ENCODE measurements at regions not wholly inside any gene's neighbourhood (a gene's known extent, or its start where the extent isn't known, plus 50 kb on each side); places are given as distances from the start of the nearest gene placed in this dataset.

DNA sequence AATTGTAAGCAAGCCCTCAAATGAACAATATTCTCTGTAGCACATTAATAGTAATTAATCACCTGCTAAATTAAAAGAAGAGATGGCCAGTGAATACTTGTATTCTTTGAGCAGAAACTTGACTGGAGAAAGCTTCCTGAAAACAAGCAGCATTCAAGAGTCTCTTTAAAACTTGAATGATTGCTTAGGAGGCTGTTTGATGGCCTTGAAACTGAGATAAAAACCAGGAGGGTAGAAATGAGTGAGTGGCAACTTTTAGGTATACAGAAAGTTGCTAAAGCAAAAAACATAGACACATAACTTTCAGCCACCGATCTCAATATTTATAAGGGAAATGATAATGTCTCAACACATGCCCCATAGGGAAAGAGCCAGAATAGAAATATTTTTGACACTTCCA is 234.8 kb upstream of the FMN2 start:
- no peaks in the 10 kb centered on the region for H3K9me3 ChIP-seq (ENCODE audit: control insufficient read depth in 1 of 2, insufficient read depth in 1 of 2, low read length in 2 of 2)
- H3K4me3 ChIP-seq (ENCODE audit: low read length), result no peak overlapping the region
- no peak for DNase-seq
- ChIA-PET CTCF (no interaction called here), POLR2A (no interaction called here)
- Mint-ChIP-seq H3K9me3 (peaks cover 4% of the 10 kb centered on the region), H3K4me1 (ENCODE audit: low read depth) (no peaks in the 10 kb centered on the region), H3K27me3 (no peaks in the 10 kb centered on the region), H3K36me3 (ENCODE audit: low read depth) (no peaks in the 10 kb centered on the region), H3K4me3 (no peak overlapping the region), H3K27ac (no peak overlapping the region)
- H3K27ac ChIP-seq (ENCODE audit: low read depth in 1 of 2, low read length in 2 of 2), result no peak overlapping the region
- H3K36me3 ChIP-seq (ENCODE audit: insufficient read depth, low read length), result no peaks in the 10 kb centered on the region
- H3K4me1 ChIP-seq (ENCODE audit: insufficient read depth, low read length), result no peaks in the 10 kb centered on the region
- TF ChIP-seq, protein P1, sequence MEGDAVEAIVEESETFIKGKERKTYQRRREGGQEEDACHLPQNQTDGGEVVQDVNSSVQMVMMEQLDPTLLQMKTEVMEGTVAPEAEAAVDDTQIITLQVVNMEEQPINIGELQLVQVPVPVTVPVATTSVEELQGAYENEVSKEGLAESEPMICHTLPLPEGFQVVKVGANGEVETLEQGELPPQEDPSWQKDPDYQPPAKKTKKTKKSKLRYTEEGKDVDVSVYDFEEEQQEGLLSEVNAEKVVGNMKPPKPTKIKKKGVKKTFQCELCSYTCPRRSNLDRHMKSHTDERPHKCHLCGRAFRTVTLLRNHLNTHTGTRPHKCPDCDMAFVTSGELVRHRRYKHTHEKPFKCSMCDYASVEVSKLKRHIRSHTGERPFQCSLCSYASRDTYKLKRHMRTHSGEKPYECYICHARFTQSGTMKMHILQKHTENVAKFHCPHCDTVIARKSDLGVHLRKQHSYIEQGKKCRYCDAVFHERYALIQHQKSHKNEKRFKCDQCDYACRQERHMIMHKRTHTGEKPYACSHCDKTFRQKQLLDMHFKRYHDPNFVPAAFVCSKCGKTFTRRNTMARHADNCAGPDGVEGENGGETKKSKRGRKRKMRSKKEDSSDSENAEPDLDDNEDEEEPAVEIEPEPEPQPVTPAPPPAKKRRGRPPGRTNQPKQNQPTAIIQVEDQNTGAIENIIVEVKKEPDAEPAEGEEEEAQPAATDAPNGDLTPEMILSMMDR (IDR thresholded peaks at IDR 0.05), result no peak
- ATAC-seq (ENCODE audit: poor library complexity), result no peak
- intact Hi-C loops (cut with DNase I, micrococcal nuclease), result no loop called here
- H3K27me3 ChIP-seq (ENCODE audit: control insufficient read depth in 1 of 2, insufficient read depth in 2 of 2, low read length in 2 of 2), result no peaks in the 10 kb centered on the region

DNA sequence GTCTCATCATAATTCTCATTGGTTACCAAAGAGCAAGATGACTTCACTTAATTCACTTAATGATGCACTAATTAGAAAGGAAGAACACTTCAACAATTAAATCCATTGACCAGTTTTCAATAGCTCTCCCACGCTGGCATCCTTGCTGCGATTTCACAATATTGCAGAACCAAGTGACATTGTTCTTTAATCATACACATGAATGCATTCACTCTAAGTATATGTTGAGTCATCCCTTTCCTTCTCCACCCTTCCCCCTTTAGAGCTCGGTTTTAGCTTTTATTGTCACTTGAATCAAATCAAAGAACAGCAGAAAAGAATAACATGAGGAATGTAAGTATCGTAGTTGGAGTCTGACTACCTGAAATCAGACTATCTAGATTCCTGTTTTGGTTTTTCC is 233.6 kb upstream of the FMN2 start:
- no peaks in the 10 kb centered on the region for H3K9me3 ChIP-seq (ENCODE audit: control insufficient read depth in 1 of 2, insufficient read depth in 1 of 2, low read length in 2 of 2)
- Mint-ChIP-seq H3K4me3 (no peak overlapping the region), H3K9me3 (peaks cover 4% of the 10 kb centered on the region), H3K4me1 (ENCODE audit: low read depth) (no peaks in the 10 kb centered on the region), H3K36me3 (ENCODE audit: low read depth) (no peaks in the 10 kb centered on the region), H3K27ac (no peak overlapping the region), H3K27me3 (no peaks in the 10 kb centered on the region)
- no peak overlapping the region for H3K4me3 ChIP-seq (ENCODE audit: low read length)
- CTCF ChIA-PET, result no interaction called here
- no peaks in the 10 kb centered on the region for H3K4me1 ChIP-seq (ENCODE audit: insufficient read depth, low read length)
- no peaks in the 10 kb centered on the region for H3K36me3 ChIP-seq (ENCODE audit: insufficient read depth, low read length)
- H3K27me3 ChIP-seq (ENCODE audit: control insufficient read depth in 1 of 2, insufficient read depth in 2 of 2, low read length in 2 of 2), result no peaks in the 10 kb centered on the region
- ATAC-seq (ENCODE audit: poor library complexity) (no peak), DNase-seq (peak in 2 of 14 experiments; percentile 25 to 38)
- POLR2A ChIA-PET, result no interaction called here
- TF ChIP-seq, protein P1 (IDR thresholded peaks at IDR 0.05), result no peak
- intact Hi-C loops (cut with DNase I, micrococcal nuclease), result no loop called here
- H3K27ac ChIP-seq (ENCODE audit: low read depth in 1 of 2, low read length in 2 of 2), result no peak overlapping the region

DNA sequence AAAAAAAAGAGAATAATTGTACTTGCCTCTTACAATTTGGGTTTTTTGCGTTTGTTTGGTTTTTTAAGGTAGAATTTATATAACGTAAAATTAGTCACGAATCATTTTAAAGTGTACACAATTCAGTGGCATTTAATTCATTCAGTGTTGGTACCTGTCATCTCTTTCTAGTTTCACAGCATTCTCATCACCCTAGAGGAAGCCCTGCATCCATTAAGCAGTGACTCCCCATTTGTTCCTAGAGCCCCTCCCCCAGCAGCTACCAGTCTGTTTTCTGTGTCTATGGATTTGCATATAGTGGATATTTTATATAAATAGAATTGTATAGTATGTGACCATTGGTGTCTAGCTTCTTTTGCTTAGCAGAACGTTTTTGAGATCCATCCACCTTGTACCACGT is 233.2 kb upstream of the FMN2 start:
- H3K27me3 Mint-ChIP-seq, result no peaks in the 10 kb centered on the region
- H3K4me1 ChIP-seq (ENCODE audit: insufficient read depth, low read length), result no peaks in the 10 kb centered on the region
- no peak for ATAC-seq (ENCODE audit: poor library complexity)
- peaks cover 4% of the 10 kb centered on the region for H3K9me3 Mint-ChIP-seq
- H3K27me3 ChIP-seq (ENCODE audit: control insufficient read depth in 1 of 2, insufficient read depth in 2 of 2, low read length in 2 of 2), result no peaks in the 10 kb centered on the region
- DNase-seq, result no peak
- H3K36me3 ChIP-seq (ENCODE audit: insufficient read depth, low read length), result no peaks in the 10 kb centered on the region
- H3K4me3 ChIP-seq (ENCODE audit: low read length), result no peak overlapping the region
- no peaks in the 10 kb centered on the region for H3K4me1 Mint-ChIP-seq (ENCODE audit: low read depth)
- no peak overlapping the region for H3K4me3 Mint-ChIP-seq
- CTCF ChIA-PET, result no interaction called here
- H3K27ac ChIP-seq (ENCODE audit: low read depth in 1 of 2, low read length in 2 of 2), result no peak overlapping the region
- H3K9me3 ChIP-seq (ENCODE audit: control insufficient read depth in 1 of 2, insufficient read depth in 1 of 2, low read length in 2 of 2), result no peaks in the 10 kb centered on the region
- H3K27ac Mint-ChIP-seq, result no peak overlapping the region
- H3K36me3 Mint-ChIP-seq (ENCODE audit: low read depth), result no peaks in the 10 kb centered on the region
- TF ChIP-seq, protein P1 (IDR thresholded peaks at IDR 0.05), result no peak
- intact Hi-C loops (cut with DNase I, micrococcal nuclease), result no loop called here
- POLR2A ChIA-PET, result no interaction called here

Measured in CD4-positive, alpha-beta T cell (primary cell).